ENCODE measurements at regions not wholly inside any gene's neighbourhood (a gene's known extent, or its start where the extent isn't known, plus 50 kb on each side); places are given as distances from the start of the nearest gene placed in this dataset.

DNA sequence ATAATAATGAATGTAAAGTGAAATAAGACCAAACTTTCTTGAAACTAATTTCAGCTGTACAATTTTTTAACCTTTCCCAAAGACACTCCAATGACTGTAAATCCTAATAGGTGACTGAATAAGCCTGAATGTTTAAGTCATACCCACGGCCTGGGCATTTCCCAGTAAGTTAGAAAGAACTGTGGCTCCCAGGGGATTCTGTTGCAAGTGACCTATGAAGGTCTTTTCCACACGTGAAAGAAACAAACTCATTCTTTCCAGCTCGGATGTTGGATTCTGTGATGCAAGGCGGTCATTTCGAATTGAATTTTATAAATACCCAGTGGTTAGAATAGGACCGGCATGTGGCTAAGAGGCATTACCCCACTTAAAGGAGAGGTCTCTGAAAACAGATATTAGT, 1134.4 kb downstream of the GALC start:
- Mint-ChIP-seq H3K9me3 (peaks cover 7% of the 10 kb centered on the region), H3K4me1 (ENCODE audit: low read depth) (no peaks in the 10 kb centered on the region), H3K4me3 (no peak overlapping the region), H3K36me3 (no peaks in the 10 kb centered on the region), H3K27ac (no peak overlapping the region), H3K27me3 (no peaks in the 10 kb centered on the region)
- CTCF ChIA-PET, result no interaction called here
- intact Hi-C loops (cut with micrococcal nuclease), result no loop called here
- POLR2A ChIA-PET, result no interaction called here
- no peak for DNase-seq

GRCh38 chr14:86858031-86858430, 1135.0 kb downstream of the GALC start:
- H3K36me3 Mint-ChIP-seq, result no peaks in the 10 kb centered on the region
- DNase-seq, result no peak
- H3K27ac Mint-ChIP-seq, result no peak overlapping the region
- intact Hi-C loops (cut with micrococcal nuclease), result no loop called here
- no peaks in the 10 kb centered on the region for H3K4me1 Mint-ChIP-seq (ENCODE audit: low read depth)
- H3K9me3 Mint-ChIP-seq, result peaks cover 7% of the 10 kb centered on the region
- no peak overlapping the region for H3K4me3 Mint-ChIP-seq
- POLR2A ChIA-PET, result no interaction called here
- CTCF ChIA-PET, result no interaction called here
- no peaks in the 10 kb centered on the region for H3K27me3 Mint-ChIP-seq

DNA sequence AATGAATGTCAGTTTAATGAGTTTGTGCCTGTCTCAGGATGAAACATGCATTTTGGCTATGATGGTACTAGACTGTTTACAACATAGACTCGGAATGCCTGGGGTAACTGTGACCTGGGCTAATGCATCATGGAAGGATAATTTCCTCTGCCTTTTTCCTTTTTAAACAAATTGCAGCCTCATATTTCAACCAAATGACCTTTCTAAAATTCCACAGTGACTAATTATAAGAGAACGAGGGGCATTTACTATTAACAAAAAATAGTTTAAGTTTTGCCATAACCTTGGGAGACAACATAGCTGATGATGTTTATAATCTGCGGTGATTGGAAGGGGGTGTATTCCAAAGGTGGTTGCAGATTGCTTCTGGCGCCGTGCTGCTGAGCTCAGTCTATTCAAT, 1140.5 kb downstream of the GALC start:
- Mint-ChIP-seq H3K27me3 (no peaks in the 10 kb centered on the region), H3K4me1 (ENCODE audit: low read depth) (no peaks in the 10 kb centered on the region), H3K27ac (no peak overlapping the region), H3K9me3 (peaks cover 5% of the 10 kb centered on the region), H3K4me3 (no peak overlapping the region), H3K36me3 (no peaks in the 10 kb centered on the region)
- DNase-seq, result no peak
- CTCF ChIA-PET, result no interaction called here
- POLR2A ChIA-PET, result no interaction called here
- intact Hi-C loops (cut with micrococcal nuclease), result no loop called here

- H3K27me3 Mint-ChIP-seq, result no peaks in the 10 kb centered on the region
- CTCF ChIA-PET, result no interaction called here
- no peaks in the 10 kb centered on the region for H3K9me3 Mint-ChIP-seq
- no peaks in the 10 kb centered on the region for H3K36me3 Mint-ChIP-seq
- DNase-seq, result no peak
- no peak overlapping the region for H3K27ac Mint-ChIP-seq
- no peak overlapping the region for H3K4me3 Mint-ChIP-seq
- POLR2A ChIA-PET, result no interaction called here
- no peaks in the 10 kb centered on the region for H3K4me1 Mint-ChIP-seq (ENCODE audit: low read depth)
- intact Hi-C loops (cut with micrococcal nuclease), result no loop called here
Measured at GRCh38 chr14:86847140-86847539, 1145.8 kb downstream of the GALC start.

DNA sequence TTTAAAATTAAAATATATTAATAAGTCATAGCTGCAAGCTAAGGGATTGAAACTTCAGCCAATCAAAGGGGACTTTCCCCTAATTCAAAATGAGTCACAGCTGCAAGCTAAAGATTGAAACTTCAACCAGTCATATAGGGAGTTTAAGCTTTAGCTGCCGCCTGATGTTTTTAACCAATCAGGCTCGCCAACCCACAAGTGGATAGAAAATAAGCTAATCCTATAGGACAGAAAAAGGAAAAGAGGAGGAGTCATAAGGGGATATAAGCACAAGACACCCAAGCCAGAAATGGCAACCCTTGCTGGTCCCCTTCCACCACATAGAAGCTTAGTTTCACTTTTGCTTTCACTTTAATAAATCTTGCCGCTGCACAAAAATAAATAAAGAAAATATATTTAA, 1154.6 kb downstream of the GALC start:
- ChIA-PET POLR2A (no interaction called here), CTCF (no interaction called here)
- intact Hi-C loops (cut with micrococcal nuclease), result no loop called here
- DNase-seq, result peak; percentile 17
- Mint-ChIP-seq H3K27me3 (no peaks in the 10 kb centered on the region), H3K4me3 (no peak overlapping the region), H3K9me3 (peaks cover 6% of the 10 kb centered on the region), H3K36me3 (no peaks in the 10 kb centered on the region), H3K27ac (no peak overlapping the region), H3K4me1 (ENCODE audit: low read depth) (no peaks in the 10 kb centered on the region)

DNA sequence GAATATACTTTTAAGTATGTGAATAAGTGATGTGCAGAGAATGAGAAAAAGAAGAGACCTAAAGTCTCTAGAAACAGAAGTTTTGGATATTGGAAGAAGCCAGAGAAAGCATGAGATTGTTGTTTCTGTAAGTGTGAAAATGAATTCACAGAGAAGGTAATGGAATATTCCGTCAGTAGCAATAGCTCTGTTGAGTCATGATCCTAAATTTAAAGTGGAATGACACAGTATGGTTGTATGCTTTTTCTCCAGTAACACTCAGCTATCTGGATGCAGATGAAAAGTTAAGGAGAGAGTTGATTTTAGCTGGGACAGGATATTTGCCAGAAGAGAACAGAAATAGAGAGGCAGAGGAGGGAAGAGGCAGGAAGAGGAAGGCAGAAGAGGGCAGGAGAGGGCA, 1166.3 kb downstream of the GALC start:
- Mint-ChIP-seq H3K4me3 (no peak overlapping the region), H3K36me3 (no peaks in the 10 kb centered on the region), H3K27me3 (no peaks in the 10 kb centered on the region), H3K4me1 (ENCODE audit: low read depth) (no peaks in the 10 kb centered on the region), H3K27ac (no peak overlapping the region), H3K9me3 (peaks cover 4% of the 10 kb centered on the region)
- no peak for DNase-seq
- CTCF ChIA-PET, result no interaction called here
- POLR2A ChIA-PET, result no interaction called here
- intact Hi-C loops (cut with micrococcal nuclease), result no loop called here

DNA sequence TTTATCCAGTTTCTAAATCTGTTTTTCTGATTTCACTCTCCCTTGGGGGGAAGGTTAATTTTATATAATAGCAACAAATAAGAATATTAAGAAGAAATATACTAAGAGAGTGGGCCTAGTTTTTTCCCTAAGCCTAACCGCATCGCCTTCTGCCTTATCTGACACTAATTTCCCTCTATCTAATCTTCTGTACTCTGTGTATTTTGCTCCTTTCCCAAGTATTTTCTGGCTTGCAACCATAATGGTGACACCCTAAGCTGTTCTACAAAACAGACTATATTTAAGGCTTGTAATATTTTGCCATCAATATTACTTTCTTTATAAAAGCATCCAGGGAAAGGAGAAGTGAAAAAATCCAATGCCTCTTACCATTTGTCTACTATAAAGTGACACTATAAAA, 1168.8 kb downstream of the GALC start:
- Mint-ChIP-seq H3K4me1 (ENCODE audit: low read depth) (no peaks in the 10 kb centered on the region), H3K27me3 (no peaks in the 10 kb centered on the region), H3K36me3 (no peaks in the 10 kb centered on the region), H3K27ac (no peak overlapping the region), H3K9me3 (peaks cover 10% of the 10 kb centered on the region), H3K4me3 (no peak overlapping the region)
- intact Hi-C loops (cut with micrococcal nuclease), result no loop called here
- ChIA-PET CTCF (no interaction called here), POLR2A (no interaction called here)
- DNase-seq, result no peak

DNA sequence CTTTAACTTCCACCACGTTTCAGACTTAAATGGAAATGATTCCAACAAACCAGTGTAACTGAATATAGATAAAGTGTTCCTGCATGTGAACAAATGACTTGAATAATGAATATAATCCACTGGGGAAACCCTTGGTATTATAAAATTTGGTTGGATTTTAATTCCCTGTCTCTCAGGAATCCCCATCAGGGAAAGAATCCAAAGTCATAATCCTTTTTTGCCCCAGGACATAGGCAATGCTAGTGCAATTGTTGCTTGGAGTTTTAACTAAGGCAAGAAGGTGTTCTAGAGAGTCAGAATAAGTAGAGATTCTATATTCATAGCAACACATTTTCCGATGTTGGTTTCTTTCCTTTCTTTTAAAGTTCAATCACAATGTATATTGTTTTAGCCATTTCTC, 1169.4 kb downstream of the GALC start:
- ChIA-PET POLR2A (no interaction called here), CTCF (no interaction called here)
- peaks cover 10% of the 10 kb centered on the region for H3K9me3 Mint-ChIP-seq
- H3K4me3 Mint-ChIP-seq, result no peak overlapping the region
- intact Hi-C loops (cut with micrococcal nuclease), result no loop called here
- no peaks in the 10 kb centered on the region for H3K36me3 Mint-ChIP-seq
- no peak overlapping the region for H3K27ac Mint-ChIP-seq
- H3K27me3 Mint-ChIP-seq, result no peaks in the 10 kb centered on the region
- no peaks in the 10 kb centered on the region for H3K4me1 Mint-ChIP-seq (ENCODE audit: low read depth)
- no peak for DNase-seq

GRCh38 chr14:86815341-86815740, 1177.6 kb downstream of the GALC start:
- CTCF ChIA-PET, result no interaction called here
- Mint-ChIP-seq H3K9me3 (peaks cover 43% of the 10 kb centered on the region), H3K27me3 (no peaks in the 10 kb centered on the region), H3K4me3 (no peak overlapping the region), H3K4me1 (ENCODE audit: low read depth) (no peaks in the 10 kb centered on the region), H3K36me3 (no peaks in the 10 kb centered on the region), H3K27ac (no peak overlapping the region)
- no peak for DNase-seq
- POLR2A ChIA-PET, result no interaction called here
- intact Hi-C loops (cut with micrococcal nuclease), result no loop called here

DNA sequence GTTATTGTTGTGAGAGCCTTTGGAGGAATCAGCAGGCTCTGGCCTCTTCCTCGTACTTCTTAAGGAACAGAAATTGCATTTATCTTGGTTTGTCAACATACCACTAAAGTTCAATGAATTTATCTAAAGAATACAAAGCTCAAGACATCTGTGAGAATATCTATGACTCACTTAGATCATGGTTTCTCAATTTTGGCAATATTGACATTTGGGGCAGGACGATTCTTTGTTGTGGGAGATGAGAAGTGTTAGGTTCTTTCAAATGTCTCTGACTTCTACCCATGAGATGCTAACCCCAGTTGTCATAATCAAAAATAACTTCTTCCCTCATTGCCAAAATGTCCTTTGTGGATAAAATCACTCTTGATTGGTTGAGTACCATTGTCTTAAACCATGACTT, 1190.3 kb downstream of the GALC start:
- CTCF ChIA-PET, result no interaction called here
- H3K4me3 Mint-ChIP-seq, result no peak overlapping the region
- DNase-seq, result no peak
- H3K4me1 Mint-ChIP-seq (ENCODE audit: low read depth), result no peaks in the 10 kb centered on the region
- no peak overlapping the region for H3K27ac Mint-ChIP-seq
- H3K27me3 Mint-ChIP-seq, result no peaks in the 10 kb centered on the region
- POLR2A ChIA-PET, result no interaction called here
- no peaks in the 10 kb centered on the region for H3K36me3 Mint-ChIP-seq
- intact Hi-C loops (cut with micrococcal nuclease), result no loop called here
- H3K9me3 Mint-ChIP-seq, result peaks cover 12% of the 10 kb centered on the region

DNA sequence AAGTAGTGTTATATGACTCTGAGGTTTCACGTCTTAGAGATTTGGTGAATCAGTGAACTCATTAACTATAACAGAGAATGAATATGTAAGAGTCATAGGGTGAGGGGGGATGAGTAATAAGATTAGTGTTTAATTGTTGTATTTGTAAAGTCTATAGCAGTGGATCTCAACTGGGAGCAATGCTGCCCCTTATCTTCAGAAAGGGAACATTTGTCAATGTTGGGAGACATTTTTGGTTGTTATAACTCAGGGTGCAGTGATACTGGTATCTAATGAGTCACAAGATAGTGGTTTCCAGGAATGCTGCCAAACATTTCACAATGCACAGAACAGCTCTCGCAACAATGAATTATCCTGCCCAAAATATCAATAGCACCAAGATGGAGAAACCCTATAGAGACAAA, 1193.7 kb downstream of the GALC start:
- Mint-ChIP-seq H3K36me3 (no peaks in the 10 kb centered on the region), H3K4me3 (no peak overlapping the region), H3K4me1 (ENCODE audit: low read depth) (no peaks in the 10 kb centered on the region), H3K9me3 (peaks cover 4% of the 10 kb centered on the region), H3K27ac (no peak overlapping the region), H3K27me3 (no peaks in the 10 kb centered on the region)
- POLR2A ChIA-PET, result no interaction called here
- CTCF ChIA-PET, result no interaction called here
- DNase-seq, result no peak
- intact Hi-C loops (cut with micrococcal nuclease), result no loop called here

- intact Hi-C loops (cut with micrococcal nuclease), result no loop called here
- DNase-seq, result no peak
- POLR2A ChIA-PET, result no interaction called here
- Mint-ChIP-seq H3K27ac (no peak overlapping the region), H3K4me3 (no peak overlapping the region), H3K4me1 (ENCODE audit: low read depth) (no peaks in the 10 kb centered on the region), H3K9me3 (peaks cover 4% of the 10 kb centered on the region), H3K27me3 (no peaks in the 10 kb centered on the region), H3K36me3 (no peaks in the 10 kb centered on the region)
- CTCF ChIA-PET, result no interaction called here
Measured at GRCh38 chr14:86798330-86798729, 1194.7 kb downstream of the GALC start.

DNA sequence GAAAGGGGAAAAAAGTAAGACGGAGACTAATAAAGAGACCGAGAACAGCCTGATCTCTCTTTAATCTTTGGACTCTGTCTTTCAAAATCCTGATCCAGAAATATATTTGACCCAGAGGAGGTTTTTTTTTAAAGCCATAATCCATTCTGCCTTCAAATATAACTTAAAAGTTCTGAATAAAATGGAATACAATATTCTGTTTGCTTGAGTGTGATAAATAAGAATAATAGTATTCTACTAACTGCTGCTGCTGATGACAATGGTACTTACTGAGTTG, 1196.0 kb downstream of the GALC start:
- CTCF ChIA-PET, result no interaction called here
- Mint-ChIP-seq H3K4me1 (ENCODE audit: low read depth) (no peaks in the 10 kb centered on the region), H3K36me3 (no peaks in the 10 kb centered on the region), H3K9me3 (peaks cover 9% of the 10 kb centered on the region), H3K27ac (no peak overlapping the region), H3K4me3 (no peak overlapping the region), H3K27me3 (no peaks in the 10 kb centered on the region)
- POLR2A ChIA-PET, result no interaction called here
- no peak for DNase-seq
- intact Hi-C loops (cut with micrococcal nuclease), result no loop called here

DNA sequence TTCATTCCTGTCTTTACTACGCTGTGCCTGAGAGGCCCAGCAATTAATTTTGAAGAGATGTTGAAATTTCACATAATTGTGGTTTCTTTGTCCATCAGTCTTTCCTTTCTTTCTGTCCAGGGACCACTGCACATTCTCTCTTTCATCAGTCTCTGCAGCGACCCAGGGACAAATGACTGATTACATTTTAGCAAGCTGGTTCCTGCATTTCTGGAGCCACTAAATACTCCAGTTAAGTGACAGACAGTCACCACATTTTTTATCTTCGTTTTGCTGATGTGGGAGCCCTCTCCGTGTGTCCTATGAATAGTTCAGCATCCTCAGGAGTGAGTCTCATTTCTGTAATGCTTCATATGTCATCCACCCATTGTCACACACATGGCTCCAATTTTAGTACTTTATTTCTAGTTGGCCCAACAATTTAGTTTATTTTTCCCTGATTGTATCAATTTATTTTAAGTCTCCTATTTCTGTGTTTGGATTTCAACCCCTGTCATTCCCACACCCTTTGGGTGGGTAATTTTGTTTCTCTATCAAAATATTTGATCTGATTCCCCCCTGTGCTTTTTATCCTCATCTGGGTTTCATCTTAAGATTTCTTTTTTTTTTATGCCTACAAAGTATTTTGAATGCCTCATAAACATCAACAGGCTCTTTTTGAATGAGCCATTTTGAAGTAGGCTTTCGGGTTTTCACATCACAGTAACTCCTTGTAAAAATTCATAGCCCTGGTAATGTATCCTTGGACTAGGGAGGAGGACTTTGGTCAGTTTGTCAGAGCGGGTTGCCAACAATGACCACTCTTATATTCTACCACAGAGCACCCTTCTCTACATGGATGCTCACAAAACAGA, 1196.5 kb downstream of the GALC start:
- no peak overlapping the region for H3K4me3 Mint-ChIP-seq
- no peaks in the 10 kb centered on the region for H3K4me1 Mint-ChIP-seq (ENCODE audit: low read depth)
- H3K27me3 Mint-ChIP-seq, result no peaks in the 10 kb centered on the region
- POLR2A ChIA-PET, result no interaction called here
- H3K36me3 Mint-ChIP-seq, result no peaks in the 10 kb centered on the region
- H3K27ac Mint-ChIP-seq, result no peak overlapping the region
- CTCF ChIA-PET, result no interaction called here
- intact Hi-C loops (cut with micrococcal nuclease), result no loop called here
- no peak for DNase-seq
- peaks cover 11% of the 10 kb centered on the region for H3K9me3 Mint-ChIP-seq
